PC-3 (cell line): ENCODE measurements at regions not wholly inside any gene's neighbourhood (a gene's known extent, or its start where the extent isn't known, plus 50 kb on each side); places are given as distances from the start of the nearest gene placed in this dataset.
"Not testable (repeated sequence)": the region's sequence is repeated elsewhere in the genome, so short reads cannot be mapped to it uniquely, and the experiment has no call there.

Source experiments
- ATAC-seq: fragments of 200-7000 bp; cut with Tn5 transposase; 2 replicates; pipeline ENCODE4 v1.9.1; 2020; ENCODE audit warnings: mild to moderate bottlenecking, moderate library complexity
- BruUV-seq: library from RNA; stranded (reverse); fragments of 400-500 nt; replicated peaks from 2 replicates; lab custom pipeline; 2021; lab: Mats Ljungman, UMichigan
- CTCF ChIA-PET: fragments of 300-600 bp; sonication (Branson Sonifier 250); formaldehyde crosslinking; loops from one replicate; lab custom pipeline; 2022; ENCODE audit warnings: antibody characterized with exemption; lab: Charles Lee
- POLR2A ChIA-PET: fragments of 300-600 bp; sonication (Branson Sonifier 250); formaldehyde crosslinking; loops from one replicate; lab custom pipeline; 2022; ENCODE audit warnings: antibody characterized with exemption; ENCODE audit not compliant: unreplicated experiment; lab: Charles Lee
- DNase-seq: peaks from one replicate; pipeline ENCODE4 v3.0.0-alpha.2; 2015
- H2AFZ ChIP-seq: fragments of 300-600 bp; sonication (generic); 2 replicates; pipeline ENCODE4 v1.6.0; 2016; ENCODE audit warnings: antibody characterized with exemption, low read length
- H3F3A ChIP-seq: fragments of 300-600 bp; sonication (generic); one replicate; pipeline ENCODE4 v1.6.0; 2017; ENCODE audit warnings: antibody characterized with exemption, low read length, control low read depth, mild to moderate bottlenecking; ENCODE audit not compliant: unreplicated experiment
- H3K27ac ChIP-seq: fragments of 300-600 bp; sonication (generic); 2 replicates; pipeline ENCODE4 v1.5.1; 2016; ENCODE audit warnings: mild to moderate bottlenecking, low read length
- H3K27me3 ChIP-seq: fragments of 300-600 bp; sonication (generic); 2 replicates; pipeline ENCODE4 v1.6.1; 2016; ENCODE audit warnings: low read length, mixed read lengths
- H3K36me3 ChIP-seq: fragments of 300-600 bp; sonication (generic); 2 replicates; pipeline ENCODE4 v1.6.1; 2016; ENCODE audit warnings: low read depth, mixed run types, low read length, mixed read lengths
- H3K4me1 ChIP-seq: fragments of 300-600 bp; sonication (generic); 2 replicates; pipeline ENCODE4 v1.5.1; 2016; ENCODE audit warnings: low read length; ENCODE audit not compliant: insufficient read depth
- H3K4me2 ChIP-seq: fragments of 300-600 bp; sonication (generic); 2 replicates; pipeline ENCODE4 v1.6.0; 2016; ENCODE audit warnings: low read length
- H3K4me3 ChIP-seq: fragments of 300-600 bp; sonication (generic); 2 replicates; pipeline ENCODE4 v1.5.1; 2016; ENCODE audit warnings: mild to moderate bottlenecking, low read length, mixed read lengths
- H3K79me2 ChIP-seq: fragments of 300-600 bp; sonication (generic); 2 replicates; pipeline ENCODE4 v1.6.1; 2017; ENCODE audit warnings: low read length, mixed read lengths
- H3K9ac ChIP-seq: fragments of 300-600 bp; sonication (generic); 2 replicates; pipeline ENCODE4 v1.6.0; 2016; ENCODE audit warnings: mild to moderate bottlenecking, low read length
- H3K9me2 ChIP-seq: fragments of 300-600 bp; sonication (generic); replicated peaks from 2 replicates; pipeline ENCODE4 v1.6.1; 2016; ENCODE audit warnings: mixed run types, low read length, mixed read lengths
- H3K9me3 ChIP-seq: fragments of 300-600 bp; sonication (generic); 2 replicates; pipeline ENCODE4 v1.6.1; 2016; ENCODE audit warnings: low read length, mixed read lengths
- H4K20me1 ChIP-seq: fragments of 300-600 bp; sonication (generic); 2 replicates; pipeline ENCODE4 v1.6.1; 2016; ENCODE audit warnings: low read length, mixed read lengths
- EZH2 ChIP-seq: fragments of 300-600 bp; sonication (generic); IDR thresholded peaks from one replicate; pipeline ENCODE4 v1.6.1; 2017; ENCODE audit warnings: antibody characterized with exemption, mild to moderate bottlenecking, low read length; ENCODE audit not compliant: unreplicated experiment
- EZH2phosphoT487 ChIP-seq: fragments of 300-600 bp; sonication (generic); IDR thresholded peaks from 2 replicates; pipeline ENCODE4 v1.6.1; 2018; ENCODE audit warnings: mild to moderate bottlenecking, antibody characterized with exemption, low read length, borderline replicate concordance
- intact Hi-C: fragments of 100-400 bp; cut with micrococcal nuclease; formaldehyde crosslinking; loops from 2 replicates; pipeline ENCODE4 v1.9.0; 2023
- TF ChIP-seq, protein P1 (sequence below): fragments of 300-600 bp; sonication (generic); conservative IDR thresholded peaks from 2 replicates; pipeline ENCODE4 v1.5.1; 2017; ENCODE audit warnings: antibody characterized with exemption, low read depth, mild to moderate bottlenecking, low read length

DNA sequence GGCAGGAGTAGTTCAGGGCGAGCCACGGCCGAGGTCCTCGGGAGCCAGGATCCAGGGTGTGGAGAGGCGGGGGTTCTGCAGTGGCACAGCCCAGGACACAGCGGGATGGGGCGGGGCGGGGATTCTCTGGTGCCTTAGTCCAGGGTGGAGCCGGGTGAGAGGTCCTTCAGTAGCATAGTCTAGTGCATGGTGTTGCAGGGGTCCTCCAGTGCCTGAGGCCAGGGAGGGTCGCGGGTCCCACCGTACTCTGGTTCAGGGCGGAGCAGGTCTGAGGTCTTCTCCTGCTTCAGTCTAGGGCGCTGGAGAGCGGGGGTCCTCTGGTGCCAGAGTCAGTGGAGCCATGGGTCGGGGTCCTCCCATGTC, 131.1 kb downstream of the CCDC74A start:
- Histone ChIP-seq H3K9me2 (no peaks in the 10 kb centered on the region), H3F3A (no peaks in the 10 kb centered on the region), H4K20me1 (no peaks in the 10 kb centered on the region), H3K79me2 (no peaks in the 10 kb centered on the region), H3K36me3 (no peaks in the 10 kb centered on the region), H3K4me2 (no peak overlapping the region), H3K4me1 (no peaks in the 10 kb centered on the region), H3K27ac (no peak overlapping the region), H3K27me3 (peaks cover 27% of the 10 kb centered on the region; the same call in 1 of the 2 replicates), H3K9ac (no peak overlapping the region), H3K9me3 (no peaks in the 10 kb centered on the region), H3K4me3 (no peak overlapping the region), H2AFZ (no peak overlapping the region)
- DNase-seq = no peak
- ChIA-PET POLR2A (no interaction called here), CTCF (no interaction called here)
- no peak for ATAC-seq
- intact Hi-C loops = no loop called here
- TF ChIP-seq EZH2 = no peak
- TF ChIP-seq EZH2phosphoT487 = no peak
- TF ChIP-seq, protein P1, sequence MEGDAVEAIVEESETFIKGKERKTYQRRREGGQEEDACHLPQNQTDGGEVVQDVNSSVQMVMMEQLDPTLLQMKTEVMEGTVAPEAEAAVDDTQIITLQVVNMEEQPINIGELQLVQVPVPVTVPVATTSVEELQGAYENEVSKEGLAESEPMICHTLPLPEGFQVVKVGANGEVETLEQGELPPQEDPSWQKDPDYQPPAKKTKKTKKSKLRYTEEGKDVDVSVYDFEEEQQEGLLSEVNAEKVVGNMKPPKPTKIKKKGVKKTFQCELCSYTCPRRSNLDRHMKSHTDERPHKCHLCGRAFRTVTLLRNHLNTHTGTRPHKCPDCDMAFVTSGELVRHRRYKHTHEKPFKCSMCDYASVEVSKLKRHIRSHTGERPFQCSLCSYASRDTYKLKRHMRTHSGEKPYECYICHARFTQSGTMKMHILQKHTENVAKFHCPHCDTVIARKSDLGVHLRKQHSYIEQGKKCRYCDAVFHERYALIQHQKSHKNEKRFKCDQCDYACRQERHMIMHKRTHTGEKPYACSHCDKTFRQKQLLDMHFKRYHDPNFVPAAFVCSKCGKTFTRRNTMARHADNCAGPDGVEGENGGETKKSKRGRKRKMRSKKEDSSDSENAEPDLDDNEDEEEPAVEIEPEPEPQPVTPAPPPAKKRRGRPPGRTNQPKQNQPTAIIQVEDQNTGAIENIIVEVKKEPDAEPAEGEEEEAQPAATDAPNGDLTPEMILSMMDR = no peak
- no TSS peak for BruUV-seq

DNA sequence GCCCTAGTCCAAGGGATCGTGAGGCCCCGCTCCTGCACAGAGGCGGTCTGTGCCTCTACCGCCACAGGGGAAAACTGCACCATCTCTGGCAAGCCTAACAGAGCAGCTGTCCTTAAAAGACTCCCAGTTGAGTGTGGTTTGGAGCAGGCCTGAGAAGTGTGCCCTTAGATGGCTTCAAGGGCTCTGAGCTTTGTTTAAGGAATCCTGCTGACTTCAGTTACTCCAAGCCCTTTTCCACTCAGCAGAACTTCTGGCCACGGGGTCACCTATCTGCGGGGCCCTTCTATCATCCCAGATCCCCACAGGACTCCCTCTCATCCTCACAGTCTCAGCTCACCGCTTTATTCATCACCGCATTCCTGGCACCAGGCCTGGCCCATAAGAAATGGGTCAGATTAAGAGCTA, 131.5 kb downstream of the CCDC74A start:
- Histone ChIP-seq H3K4me1 (no peaks in the 10 kb centered on the region), H3F3A (no peaks in the 10 kb centered on the region), H3K36me3 (no peaks in the 10 kb centered on the region), H3K9ac (no peak overlapping the region), H2AFZ (no peak overlapping the region), H4K20me1 (no peaks in the 10 kb centered on the region), H3K27me3 (peaks cover 27% of the 10 kb centered on the region; the same call in 1 of the 2 replicates), H3K79me2 (no peaks in the 10 kb centered on the region), H3K9me2 (no peaks in the 10 kb centered on the region), H3K27ac (no peak overlapping the region), H3K4me2 (no peak overlapping the region), H3K9me3 (no peaks in the 10 kb centered on the region), H3K4me3 (no peak overlapping the region)
- no peak for TF ChIP-seq EZH2
- no peak for TF ChIP-seq EZH2phosphoT487
- TF ChIP-seq, protein P1 = no peak
- ATAC-seq (no peak), DNase-seq (no peak)
- no TSS peak for BruUV-seq
- ChIA-PET POLR2A (no interaction called here), CTCF (no interaction called here)
- intact Hi-C loops = no loop called here

DNA sequence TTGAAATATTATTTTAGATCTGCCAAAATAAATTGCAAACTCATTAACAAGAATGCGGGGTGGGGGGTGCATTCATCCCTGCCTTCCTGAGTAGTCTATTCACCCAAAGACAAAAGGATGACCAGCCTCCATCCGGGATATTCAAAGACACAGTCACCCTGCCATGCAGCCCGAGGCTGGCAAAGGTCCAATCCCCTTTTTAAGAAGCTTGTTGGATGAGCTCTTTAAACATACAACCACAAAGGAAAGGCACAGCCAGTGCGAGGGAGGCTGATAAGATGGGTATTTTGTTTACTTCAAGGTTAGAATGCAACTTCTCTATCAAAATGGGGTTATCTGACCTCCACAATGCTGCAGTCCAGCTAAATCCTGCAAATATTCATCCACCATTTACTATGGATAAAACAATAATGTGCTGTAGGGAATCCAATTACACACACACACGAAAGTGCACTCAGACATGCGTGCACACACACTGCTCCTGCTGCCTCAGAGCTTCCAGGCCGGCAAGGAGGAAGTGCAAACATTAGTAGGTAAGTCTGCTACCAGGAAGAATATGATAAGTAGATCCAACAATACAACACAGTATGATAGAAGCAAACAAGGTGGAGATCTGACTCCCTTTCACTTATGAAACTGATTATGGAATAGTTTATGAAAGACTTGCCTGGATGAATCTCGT, 133.6 kb downstream of the CCDC74A start:
- BruUV-seq, ATAC-seq, H4K20me1 ChIP-seq, CTCF ChIA-PET, H3K27ac ChIP-seq, H3K4me3 ChIP-seq, H3K9me2 ChIP-seq, H2AFZ ChIP-seq, DNase-seq, intact Hi-C loops, H3K79me2 ChIP-seq, H3K36me3 ChIP-seq, H3F3A ChIP-seq, H3K4me1 ChIP-seq, POLR2A ChIA-PET, H3K4me2 ChIP-seq, H3K9ac ChIP-seq, H3K9me3 ChIP-seq: not testable (repeated sequence)
- peaks cover 12% of the 10 kb centered on the region; the same call in 1 of the 2 replicates for H3K27me3 ChIP-seq

DNA sequence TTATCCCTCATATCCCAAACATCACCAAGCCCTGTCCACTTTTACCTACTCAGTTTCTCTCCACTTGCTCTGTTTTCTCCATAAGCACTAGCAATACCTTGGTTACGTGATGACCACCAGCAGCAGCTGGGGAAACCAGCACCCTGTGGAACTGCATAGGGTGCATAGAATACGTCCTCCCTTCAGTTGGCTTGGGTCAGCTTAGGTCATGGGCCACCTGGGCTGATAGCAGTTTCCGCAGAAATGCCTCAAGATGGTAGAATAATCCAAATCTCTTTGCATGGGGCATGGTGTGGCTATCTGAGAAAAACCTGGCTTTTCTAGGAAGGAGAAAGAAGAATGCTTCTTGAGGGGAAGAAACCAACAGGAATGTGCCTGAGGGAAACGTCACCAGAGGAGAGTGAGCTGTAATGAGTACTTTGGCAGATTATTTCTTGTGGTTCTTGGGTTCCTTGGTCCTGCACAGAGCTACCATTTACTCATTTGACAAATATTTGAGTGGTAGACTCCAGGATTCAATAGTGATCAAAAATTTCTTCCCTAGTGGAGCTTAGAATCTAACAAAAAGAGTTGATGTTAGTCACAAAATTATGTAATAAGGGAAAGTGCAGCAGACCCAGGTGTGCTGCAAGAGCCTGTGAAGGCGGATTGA, 134.3 kb downstream of the CCDC74A start:
- CTCF ChIA-PET, H3K4me2 ChIP-seq, H3K9ac ChIP-seq, H3K9me2 ChIP-seq, H3K4me3 ChIP-seq, H3K36me3 ChIP-seq, POLR2A ChIA-PET, H3K4me1 ChIP-seq, H3K9me3 ChIP-seq, H3K79me2 ChIP-seq, H3K27me3 ChIP-seq, H3K27ac ChIP-seq, ATAC-seq, H3F3A ChIP-seq, H4K20me1 ChIP-seq, DNase-seq, H2AFZ ChIP-seq, BruUV-seq, intact Hi-C loops: not testable (repeated sequence)

DNA sequence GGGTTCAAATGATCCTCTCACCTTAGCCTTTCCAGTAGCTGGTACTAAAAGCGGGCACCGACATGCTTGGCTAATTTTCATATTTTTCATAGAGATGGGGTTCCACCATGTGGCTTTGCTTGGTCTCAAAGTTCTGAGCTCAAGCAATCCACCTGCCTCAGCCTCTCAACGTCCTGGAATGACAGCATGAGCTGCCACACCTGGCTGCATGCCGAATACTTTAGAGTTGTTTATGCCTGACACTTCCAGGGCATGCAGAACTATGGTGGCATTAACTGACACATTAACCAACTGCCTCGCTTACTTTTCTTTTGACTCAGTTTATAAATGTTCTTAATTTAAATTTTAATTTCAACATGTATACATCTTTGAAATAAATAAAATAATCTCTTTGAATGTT, 135.8 kb downstream of the CCDC74A start:
- H3K36me3 ChIP-seq, H3K9ac ChIP-seq, H4K20me1 ChIP-seq, BruUV-seq, H3K79me2 ChIP-seq, CTCF ChIA-PET, DNase-seq, POLR2A ChIA-PET, ATAC-seq, H3K9me3 ChIP-seq, H3K4me3 ChIP-seq, H2AFZ ChIP-seq, H3K4me2 ChIP-seq, H3K4me1 ChIP-seq, H3K9me2 ChIP-seq, H3K27ac ChIP-seq, H3K27me3 ChIP-seq, intact Hi-C loops, H3F3A ChIP-seq: not testable (repeated sequence)
